ENCODE measurements at regions not wholly inside any gene's neighbourhood (a gene's known extent, or its start where the extent isn't known, plus 50 kb on each side); places are given as distances from the start of the nearest gene placed in this dataset.
A peak's percentile ranks its signal among the peaks of the same experiment; 100 is the strongest.

GRCh38 chr19:28234637-28235036, 978.3 kb downstream of the UQCRFS1 start:
- Histone ChIP-seq H2AFZ (ENCODE audit: low read length) (no peak overlapping the region), H3K27ac (ENCODE audit: low read depth, low read length) (no peak overlapping the region), H3K4me2 (ENCODE audit: insufficient read depth, low read length) (no peak overlapping the region), H3K4me1 (ENCODE audit: insufficient read depth, low read length) (no peaks in the 10 kb centered on the region), H3K4me3 (ENCODE audit: insufficient read depth, low read length) (no peak overlapping the region), H3K9me3 (ENCODE audit: low read depth, low read length) (no peaks in the 10 kb centered on the region), H3K27me3 (ENCODE audit: insufficient read depth, low read length) (no peaks in the 10 kb centered on the region), H3K36me3 (ENCODE audit: insufficient read depth, low read length) (no peaks in the 10 kb centered on the region), H4K20me1 (ENCODE audit: insufficient read depth, low read length) (no peaks in the 10 kb centered on the region), H3K79me2 (ENCODE audit: insufficient read depth, low read length) (no peaks in the 10 kb centered on the region)
- no peak for TF ChIP-seq CTCF (IDR thresholded peaks at IDR 0.05; ENCODE audit: extremely low read depth, low read depth, low read length)
- peak; percentile 15 for DNase-seq (ENCODE audit: insufficient read length, low spot score, missing footprints)

- H2AFZ ChIP-seq (ENCODE audit: low read length) = no peak overlapping the region
- H3K27me3 ChIP-seq (ENCODE audit: insufficient read depth, low read length) = no peaks in the 10 kb centered on the region
- no peaks in the 10 kb centered on the region for H3K79me2 ChIP-seq (ENCODE audit: insufficient read depth, low read length)
- H3K4me1 ChIP-seq (ENCODE audit: insufficient read depth, low read length) = no peaks in the 10 kb centered on the region
- DNase-seq (ENCODE audit: insufficient read length, low spot score, missing footprints) = no peak
- H4K20me1 ChIP-seq (ENCODE audit: insufficient read depth, low read length) = no peaks in the 10 kb centered on the region
- H3K4me3 ChIP-seq (ENCODE audit: insufficient read depth, low read length) = no peak overlapping the region
- TF ChIP-seq CTCF (IDR thresholded peaks at IDR 0.05; ENCODE audit: extremely low read depth, low read depth, low read length) = no peak
- no peak overlapping the region for H3K4me2 ChIP-seq (ENCODE audit: insufficient read depth, low read length)
- H3K27ac ChIP-seq (ENCODE audit: low read depth, low read length) = no peak overlapping the region
- no peaks in the 10 kb centered on the region for H3K36me3 ChIP-seq (ENCODE audit: insufficient read depth, low read length)
- H3K9me3 ChIP-seq (ENCODE audit: low read depth, low read length) = no peaks in the 10 kb centered on the region
These were observed 984.1 kb downstream of the UQCRFS1 start for GRCh38 chr19:28228854-28229253.

- H3K36me3 ChIP-seq (ENCODE audit: insufficient read depth, low read length) = no peaks in the 10 kb centered on the region
- no peaks in the 10 kb centered on the region for H3K4me1 ChIP-seq (ENCODE audit: insufficient read depth, low read length)
- no peak overlapping the region for H3K4me2 ChIP-seq (ENCODE audit: insufficient read depth, low read length)
- no peaks in the 10 kb centered on the region for H3K79me2 ChIP-seq (ENCODE audit: insufficient read depth, low read length)
- H4K20me1 ChIP-seq (ENCODE audit: insufficient read depth, low read length) = no peaks in the 10 kb centered on the region
- H3K27ac ChIP-seq (ENCODE audit: low read depth, low read length) = no peak overlapping the region
- TF ChIP-seq CTCF (IDR thresholded peaks at IDR 0.05; ENCODE audit: extremely low read depth, low read depth, low read length) = no peak
- no peaks in the 10 kb centered on the region for H3K27me3 ChIP-seq (ENCODE audit: insufficient read depth, low read length)
- DNase-seq (ENCODE audit: insufficient read length, low spot score, missing footprints) = peak; percentile 30
- no peak overlapping the region for H3K4me3 ChIP-seq (ENCODE audit: insufficient read depth, low read length)
- H2AFZ ChIP-seq (ENCODE audit: low read length) = no peak overlapping the region
- no peaks in the 10 kb centered on the region for H3K9me3 ChIP-seq (ENCODE audit: low read depth, low read length)
These were observed 988.5 kb downstream of the UQCRFS1 start for GRCh38 chr19:28224441-28224840.

- no peak for DNase-seq (ENCODE audit: insufficient read length, low spot score, missing footprints)
- no peak overlapping the region for H3K4me3 ChIP-seq (ENCODE audit: insufficient read depth, low read length)
- no peak overlapping the region for H2AFZ ChIP-seq (ENCODE audit: low read length)
- no peaks in the 10 kb centered on the region for H3K9me3 ChIP-seq (ENCODE audit: low read depth, low read length)
- no peaks in the 10 kb centered on the region for H4K20me1 ChIP-seq (ENCODE audit: insufficient read depth, low read length)
- no peaks in the 10 kb centered on the region for H3K79me2 ChIP-seq (ENCODE audit: insufficient read depth, low read length)
- no peak overlapping the region for H3K4me2 ChIP-seq (ENCODE audit: insufficient read depth, low read length)
- TF ChIP-seq CTCF (IDR thresholded peaks at IDR 0.05; ENCODE audit: extremely low read depth, low read depth, low read length) = no peak
- H3K27ac ChIP-seq (ENCODE audit: low read depth, low read length) = no peak overlapping the region
- H3K4me1 ChIP-seq (ENCODE audit: insufficient read depth, low read length) = no peaks in the 10 kb centered on the region
- H3K36me3 ChIP-seq (ENCODE audit: insufficient read depth, low read length) = no peaks in the 10 kb centered on the region
- H3K27me3 ChIP-seq (ENCODE audit: insufficient read depth, low read length) = no peaks in the 10 kb centered on the region
These were observed 991.2 kb downstream of the UQCRFS1 start for GRCh38 chr19:28221736-28222135.

All from osteoblast (primary cell).